AG10803 (cell line): ENCODE measurements at regions not wholly inside any gene's neighbourhood (a gene's known extent, or its start where the extent isn't known, plus 50 kb on each side); places are given as distances from the start of the nearest gene placed in this dataset.

Experiments
- DNase-seq: peaks from one replicate; pipeline ENCODE4 v3.0.0; 2010; ENCODE audit warnings: low read depth
- H3K4me3 ChIP-seq: 2 replicates; pipeline ENCODE4 v1.5.1; 2011; ENCODE audit warnings: mild to moderate bottlenecking, low read length, control low read depth
- TF ChIP-seq, protein P1 (sequence below): conservative IDR thresholded peaks from 2 replicates; pipeline ENCODE4 v1.5.1; 2011; ENCODE audit warnings: mild to moderate bottlenecking, low read length, control low read depth, inconsistent platforms

DNA sequence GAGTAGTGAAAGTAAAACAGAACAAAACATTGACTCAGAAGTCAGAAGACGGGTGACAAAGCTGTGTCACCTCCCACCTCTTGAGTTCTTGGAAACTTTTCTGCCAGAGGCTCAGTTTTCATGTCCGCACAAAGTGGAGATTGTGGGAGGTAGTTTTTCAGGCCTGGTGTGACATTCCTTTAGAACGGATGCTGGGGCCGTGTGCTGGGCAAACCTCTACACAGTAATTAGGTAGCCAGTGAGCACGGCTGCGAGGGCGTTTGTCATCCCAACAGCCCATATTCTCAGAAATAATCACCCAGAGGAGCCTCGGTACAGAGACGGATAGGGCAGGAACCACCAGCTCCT is 1054.4 kb downstream of the TBC1D22A start:
- TF ChIP-seq, protein P1, sequence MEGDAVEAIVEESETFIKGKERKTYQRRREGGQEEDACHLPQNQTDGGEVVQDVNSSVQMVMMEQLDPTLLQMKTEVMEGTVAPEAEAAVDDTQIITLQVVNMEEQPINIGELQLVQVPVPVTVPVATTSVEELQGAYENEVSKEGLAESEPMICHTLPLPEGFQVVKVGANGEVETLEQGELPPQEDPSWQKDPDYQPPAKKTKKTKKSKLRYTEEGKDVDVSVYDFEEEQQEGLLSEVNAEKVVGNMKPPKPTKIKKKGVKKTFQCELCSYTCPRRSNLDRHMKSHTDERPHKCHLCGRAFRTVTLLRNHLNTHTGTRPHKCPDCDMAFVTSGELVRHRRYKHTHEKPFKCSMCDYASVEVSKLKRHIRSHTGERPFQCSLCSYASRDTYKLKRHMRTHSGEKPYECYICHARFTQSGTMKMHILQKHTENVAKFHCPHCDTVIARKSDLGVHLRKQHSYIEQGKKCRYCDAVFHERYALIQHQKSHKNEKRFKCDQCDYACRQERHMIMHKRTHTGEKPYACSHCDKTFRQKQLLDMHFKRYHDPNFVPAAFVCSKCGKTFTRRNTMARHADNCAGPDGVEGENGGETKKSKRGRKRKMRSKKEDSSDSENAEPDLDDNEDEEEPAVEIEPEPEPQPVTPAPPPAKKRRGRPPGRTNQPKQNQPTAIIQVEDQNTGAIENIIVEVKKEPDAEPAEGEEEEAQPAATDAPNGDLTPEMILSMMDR = no peak
- DNase-seq = no peak
- H3K4me3 ChIP-seq = no peak overlapping the region

DNA sequence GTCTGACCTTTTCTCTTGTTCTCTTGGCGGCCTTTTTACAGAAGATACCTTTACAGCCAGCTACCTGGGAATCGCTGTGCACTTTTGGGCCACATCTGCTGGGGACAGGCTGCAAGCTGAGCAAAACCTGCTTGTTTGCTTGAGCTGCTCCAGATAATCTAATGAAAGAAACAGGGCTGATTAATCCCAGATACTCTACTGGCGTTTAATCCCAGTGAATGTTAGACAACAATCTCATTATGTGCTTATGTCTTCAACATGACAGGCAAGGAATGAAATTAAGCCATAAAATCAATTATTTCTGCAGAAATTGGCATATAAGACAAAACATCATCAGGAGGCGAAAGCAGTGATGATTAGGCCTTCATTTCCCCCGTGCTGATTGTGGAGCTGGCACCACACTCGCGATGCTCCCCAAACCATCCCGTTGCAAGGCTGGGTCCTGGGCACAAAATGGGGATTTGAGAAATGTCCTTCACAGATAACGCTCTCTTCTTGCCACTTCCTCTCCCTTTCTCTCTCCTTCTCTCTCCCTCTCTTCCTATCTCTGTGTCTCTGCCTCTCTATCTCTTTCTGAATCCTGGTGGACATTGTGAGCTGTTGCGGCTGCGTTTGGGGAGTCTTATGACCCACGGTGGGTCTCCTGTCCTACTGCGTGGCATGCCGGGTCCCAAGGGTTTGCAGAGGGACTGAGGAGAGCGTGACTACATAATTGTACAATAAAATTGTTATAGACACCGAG is 1053.8 kb downstream of the TBC1D22A start:
- DNase-seq = no peak
- TF ChIP-seq, protein P1 = no peak

DNA sequence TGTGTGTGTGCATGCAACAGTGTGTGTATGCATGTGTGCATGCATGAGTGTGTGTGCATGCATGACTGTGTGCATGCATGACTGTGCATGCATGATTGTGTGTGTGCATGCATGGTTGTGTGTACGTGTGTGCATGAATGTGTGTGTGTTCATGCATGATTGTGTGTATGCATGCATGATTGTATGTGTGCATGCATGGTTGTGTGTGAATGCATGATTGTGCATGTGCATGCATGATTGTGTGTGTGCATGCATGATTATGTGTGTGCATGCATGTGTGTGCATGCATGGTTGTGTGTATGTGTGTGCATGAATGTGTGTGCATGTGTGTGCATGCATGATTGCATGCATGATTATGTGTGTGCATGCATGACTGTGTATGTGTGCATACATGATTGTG is 1052.0 kb downstream of the TBC1D22A start:
- TF ChIP-seq, protein P1 = no peak
- DNase-seq = no peak
- no peak overlapping the region for H3K4me3 ChIP-seq

More for the DNA sequence above, 1053.8 kb downstream of the TBC1D22A start:
- no peak overlapping the region for H3K4me3 ChIP-seq

DNA sequence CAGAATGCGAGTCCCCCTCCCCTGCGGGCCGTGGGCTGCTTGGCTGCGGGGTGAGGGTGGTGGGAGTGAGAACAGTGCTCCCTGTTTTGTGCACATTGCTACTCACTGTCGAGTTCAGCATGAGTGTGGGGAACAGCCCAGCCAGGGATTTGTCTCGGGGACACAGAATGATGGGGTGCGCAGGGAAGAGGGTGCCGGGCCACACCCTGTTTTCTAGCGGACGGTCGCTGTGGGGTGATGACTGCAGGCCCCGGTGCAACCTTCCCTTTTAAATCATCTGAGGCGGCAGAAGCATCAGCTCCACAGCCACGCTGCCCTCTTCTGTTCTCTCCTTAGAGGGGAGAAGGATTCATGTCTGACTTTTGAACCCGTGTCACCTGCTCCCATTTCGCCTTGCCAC is 1051.2 kb downstream of the TBC1D22A start:
- no peak for DNase-seq
- TF ChIP-seq, protein P1 = no peak
- H3K4me3 ChIP-seq = no peak overlapping the region

DNA sequence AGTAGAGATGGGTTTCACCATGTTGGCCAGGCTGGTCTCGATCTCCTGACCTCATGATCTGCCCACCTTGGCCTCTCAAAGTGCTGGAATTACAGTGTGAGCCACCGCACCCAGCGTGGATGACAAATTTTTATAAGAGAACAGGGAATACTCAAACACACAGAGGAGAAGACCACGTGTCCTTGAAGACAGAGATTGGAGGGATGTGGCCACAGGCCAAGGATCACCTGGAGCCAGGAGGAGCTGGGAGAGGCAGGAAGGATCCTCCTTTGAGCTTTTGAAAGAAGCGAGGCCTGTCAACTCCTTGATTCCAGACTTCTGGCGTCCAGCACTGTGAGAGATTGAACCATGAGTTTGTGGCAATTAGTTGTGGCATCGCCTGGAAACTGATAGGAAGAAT is 1049.5 kb downstream of the TBC1D22A start:
- no peak overlapping the region for H3K4me3 ChIP-seq
- TF ChIP-seq, protein P1 = no peak
- DNase-seq = no peak

DNA sequence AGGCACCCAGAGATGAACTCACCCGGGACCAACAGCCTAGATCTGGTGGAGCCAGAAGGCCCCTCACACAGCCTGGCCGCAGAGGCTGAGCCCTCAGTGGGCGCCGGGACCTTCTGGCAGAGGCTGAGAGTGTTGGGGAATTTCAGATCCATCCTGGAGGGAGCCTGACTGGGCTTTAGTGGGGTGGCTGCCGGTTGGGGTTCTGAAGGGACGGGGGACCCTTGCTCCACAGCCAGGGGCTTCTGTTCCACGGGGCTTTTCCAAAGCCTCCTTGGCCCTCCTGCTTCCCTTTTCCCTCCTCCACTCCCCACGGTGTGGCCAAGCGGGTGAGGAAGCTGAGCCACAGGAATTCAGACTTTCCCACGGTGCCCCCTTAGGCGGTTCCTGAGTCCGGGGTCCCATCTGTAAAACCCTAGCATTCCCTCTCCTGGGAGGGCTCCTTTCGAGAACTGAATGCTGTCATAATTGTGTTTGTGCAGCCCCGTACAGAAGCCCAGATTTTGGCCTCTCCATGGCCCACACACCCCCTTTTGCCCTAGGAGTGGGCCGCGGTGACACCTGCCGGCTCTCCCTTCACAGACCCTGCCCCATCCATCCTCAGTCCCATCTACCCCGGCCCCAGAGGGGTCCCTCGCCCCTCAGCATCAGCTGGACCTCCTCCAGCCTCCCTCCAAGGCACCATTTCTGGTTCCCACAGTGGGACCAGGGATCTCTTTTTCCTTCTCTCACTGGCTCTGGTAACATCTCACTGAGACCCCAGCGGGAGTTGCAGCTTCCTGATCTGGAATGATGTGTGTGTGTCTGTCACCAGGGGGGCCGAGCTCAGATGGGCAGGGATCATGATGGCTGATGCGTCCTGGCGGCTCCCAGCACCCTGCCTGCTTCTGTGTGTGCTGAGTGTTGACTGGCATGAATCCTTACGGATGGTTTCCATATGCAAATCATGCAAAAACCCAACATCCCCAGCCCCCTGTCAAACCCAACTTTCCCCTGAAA is 1048.4 kb downstream of the TBC1D22A start:
- no peak for DNase-seq
- TF ChIP-seq, protein P1 = no peak
- H3K4me3 ChIP-seq = no peak overlapping the region
